Cardiac muscle cell (in vitro differentiated cells and primary cell): ENCODE measurements at regions not wholly inside any gene's neighbourhood (a gene's known extent, or its start where the extent isn't known, plus 50 kb on each side); places are given as distances from the start of the nearest gene placed in this dataset.
"Not testable (repeated sequence)": the region's sequence is repeated elsewhere in the genome, so short reads cannot be mapped to it uniquely, and the experiment has no call there.

Source experiments
- DNase-seq, 2 donors: peaks; one replicate each; pipeline versions ENCODE4 v3.0.0 to v3.0.0-alpha.2; 2010 to 2017; ENCODE audit warnings: low read depth in 1 of 2, low spot score in 1 of 2
- H3K27ac ChIP-seq: fragments of 200-600 bp; sonication (generic); 2 replicates; pipeline ENCODE4 v1.5.1; 2016
- H3K27me3 ChIP-seq: fragments of 200-600 bp; sonication (generic); 2 replicates; pipeline ENCODE4 v1.6.0; 2016; ENCODE audit warnings: control low read depth
- H3K36me3 ChIP-seq: fragments of 200-600 bp; sonication (generic); 2 replicates; pipeline ENCODE4 v1.5.1; 2016; ENCODE audit warnings: control low read depth
- H3K4me1 ChIP-seq: fragments of 200-600 bp; sonication (generic); 2 replicates; pipeline ENCODE4 v1.8.1; 2017; ENCODE audit warnings: low read depth, mild to moderate bottlenecking, mixed run types
- H3K4me3 ChIP-seq: fragments of 200-600 bp; sonication (generic); 2 replicates; pipeline ENCODE4 v1.5.1; 2016; ENCODE audit warnings: mild to moderate bottlenecking
- H3K9me3 ChIP-seq: fragments of 200-600 bp; sonication (generic); 2 replicates; pipeline ENCODE4 v1.5.1; 2017; ENCODE audit warnings: low read depth, mild to moderate bottlenecking, control low read depth
- TF ChIP-seq, protein P1 (sequence below): IDR thresholded peaks from 2 replicates; pipeline ENCODE4 v1.5.1; 2012; ENCODE audit warnings: low read depth, mild to moderate bottlenecking, low read length

GRCh38 chr2:39919511-39920306 lies 140.7 kb upstream of the THUMPD2 start:
- no peaks in the 10 kb centered on the region for H3K27me3 ChIP-seq
- TF ChIP-seq, protein P1, sequence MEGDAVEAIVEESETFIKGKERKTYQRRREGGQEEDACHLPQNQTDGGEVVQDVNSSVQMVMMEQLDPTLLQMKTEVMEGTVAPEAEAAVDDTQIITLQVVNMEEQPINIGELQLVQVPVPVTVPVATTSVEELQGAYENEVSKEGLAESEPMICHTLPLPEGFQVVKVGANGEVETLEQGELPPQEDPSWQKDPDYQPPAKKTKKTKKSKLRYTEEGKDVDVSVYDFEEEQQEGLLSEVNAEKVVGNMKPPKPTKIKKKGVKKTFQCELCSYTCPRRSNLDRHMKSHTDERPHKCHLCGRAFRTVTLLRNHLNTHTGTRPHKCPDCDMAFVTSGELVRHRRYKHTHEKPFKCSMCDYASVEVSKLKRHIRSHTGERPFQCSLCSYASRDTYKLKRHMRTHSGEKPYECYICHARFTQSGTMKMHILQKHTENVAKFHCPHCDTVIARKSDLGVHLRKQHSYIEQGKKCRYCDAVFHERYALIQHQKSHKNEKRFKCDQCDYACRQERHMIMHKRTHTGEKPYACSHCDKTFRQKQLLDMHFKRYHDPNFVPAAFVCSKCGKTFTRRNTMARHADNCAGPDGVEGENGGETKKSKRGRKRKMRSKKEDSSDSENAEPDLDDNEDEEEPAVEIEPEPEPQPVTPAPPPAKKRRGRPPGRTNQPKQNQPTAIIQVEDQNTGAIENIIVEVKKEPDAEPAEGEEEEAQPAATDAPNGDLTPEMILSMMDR = no peak
- DNase-seq = no peak
- no peak overlapping the region for H3K27ac ChIP-seq
- H3K9me3 ChIP-seq = no peaks in the 10 kb centered on the region
- H3K4me3 ChIP-seq = no peak overlapping the region
- no peaks in the 10 kb centered on the region for H3K4me1 ChIP-seq
- no peaks in the 10 kb centered on the region for H3K36me3 ChIP-seq

- H3K4me1 ChIP-seq = peaks cover 4% of the 10 kb centered on the region
- no peaks in the 10 kb centered on the region for H3K36me3 ChIP-seq
- TF ChIP-seq, protein P1 = no peak
- no peak for DNase-seq
- no peak overlapping the region for H3K4me3 ChIP-seq
- no peaks in the 10 kb centered on the region for H3K9me3 ChIP-seq
- no peak overlapping the region for H3K27ac ChIP-seq
- H3K27me3 ChIP-seq = no peaks in the 10 kb centered on the region
Observed at GRCh38 chr2:39918886-39919285, 139.8 kb upstream of the THUMPD2 start.

- not testable (repeated sequence) for DNase-seq, H3K27ac ChIP-seq, H3K4me3 ChIP-seq, H3K36me3 ChIP-seq, H3K4me1 ChIP-seq, H3K9me3 ChIP-seq, H3K27me3 ChIP-seq
Observed at GRCh38 chr2:39917371-39917770, 138.3 kb upstream of the THUMPD2 start.

GRCh38 chr2:39914949-39915348 lies 135.9 kb upstream of the THUMPD2 start:
- Histone ChIP-seq H3K4me3 (no peak overlapping the region), H3K27me3 (no peaks in the 10 kb centered on the region), H3K4me1 (peaks cover 4% of the 10 kb centered on the region), H3K9me3 (no peaks in the 10 kb centered on the region), H3K27ac (no peak overlapping the region), H3K36me3 (no peaks in the 10 kb centered on the region)
- TF ChIP-seq, protein P1 = no peak
- no peak for DNase-seq

DNA sequence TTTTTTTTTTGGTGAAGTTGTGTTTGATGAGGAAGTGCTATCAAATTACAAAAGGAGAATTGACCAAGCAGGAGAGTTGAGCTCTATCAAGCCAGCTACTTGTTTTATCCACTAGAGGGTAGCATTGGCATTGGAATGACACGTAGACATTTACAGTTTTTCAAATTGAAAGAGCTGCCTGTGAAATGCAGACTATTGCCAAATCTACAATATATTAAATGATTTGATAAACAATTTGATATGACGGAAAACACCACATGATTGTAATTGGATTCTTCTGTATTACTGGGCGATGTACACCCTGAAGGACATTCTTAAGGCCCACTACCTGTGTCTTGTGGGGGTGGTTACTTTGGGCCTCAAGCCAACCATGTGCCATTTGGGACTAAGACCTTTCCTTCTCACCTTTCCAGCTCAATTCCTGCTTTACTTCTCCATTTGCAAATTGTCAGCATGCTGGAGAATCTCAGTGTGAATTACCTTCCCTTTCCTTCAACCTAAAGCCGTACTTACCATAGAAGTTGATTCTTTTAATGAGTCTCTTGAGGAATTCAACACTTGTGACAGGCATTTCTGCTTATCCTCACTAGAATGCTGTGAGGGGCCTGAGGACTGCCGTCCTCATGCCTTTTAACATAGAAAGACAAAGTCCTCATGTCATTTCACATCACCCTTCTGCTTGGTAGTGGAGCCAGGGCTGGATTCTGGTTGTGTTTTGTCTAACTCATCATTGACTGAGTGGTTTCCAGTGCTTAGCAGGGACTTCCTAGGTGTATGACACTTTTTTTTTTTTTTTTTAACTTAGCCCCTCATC lies 134.8 kb upstream of the THUMPD2 start:
- H3K9me3 ChIP-seq = no peaks in the 10 kb centered on the region
- TF ChIP-seq, protein P1 = peak; percentile 71
- peak; percentile 79 to 86 for DNase-seq
- no peaks in the 10 kb centered on the region for H3K27me3 ChIP-seq
- H3K27ac ChIP-seq = peak overlapping the region; percentile 32
- H3K4me3 ChIP-seq = no peak overlapping the region
- peaks cover 4% of the 10 kb centered on the region for H3K4me1 ChIP-seq
- no peaks in the 10 kb centered on the region for H3K36me3 ChIP-seq

DNA sequence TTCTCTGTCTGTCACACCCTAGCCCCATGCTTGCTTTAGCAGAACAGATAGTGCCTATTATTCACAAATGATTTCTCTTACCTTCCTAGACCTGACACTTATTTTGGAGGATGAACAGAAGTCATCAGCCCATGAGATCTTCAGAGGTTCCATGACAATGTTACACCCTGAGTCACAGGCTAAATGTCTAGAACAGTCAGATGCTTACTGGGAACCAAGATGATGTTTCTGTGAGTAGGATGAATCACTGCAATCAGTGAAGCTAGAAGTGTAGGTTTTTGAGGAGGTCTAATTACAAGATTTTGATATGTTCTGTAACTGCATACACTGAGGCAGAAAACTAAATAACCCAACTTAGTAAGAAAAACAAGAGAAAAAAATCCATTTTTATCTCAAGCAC lies 123.0 kb upstream of the THUMPD2 start:
- DNase-seq = no peak
- H3K27ac ChIP-seq = no peak overlapping the region
- TF ChIP-seq, protein P1 = no peak
- H3K4me1 ChIP-seq = no peaks in the 10 kb centered on the region
- H3K4me3 ChIP-seq = no peak overlapping the region
- H3K9me3 ChIP-seq = no peaks in the 10 kb centered on the region
- no peaks in the 10 kb centered on the region for H3K27me3 ChIP-seq
- no peaks in the 10 kb centered on the region for H3K36me3 ChIP-seq
